GM19372 (cell line): ENCODE measurements at regions not wholly inside any gene's neighbourhood (a gene's known extent, or its start where the extent isn't known, plus 50 kb on each side); places are given as distances from the start of the nearest gene placed in this dataset.

Source experiments
- ATAC-seq: cut with Tn5 transposase; IDR thresholded peaks from one replicate; pipeline ENCODE4 v1.9.1; 2021; ENCODE audit warnings: mild to moderate bottlenecking, low read depth, moderate library complexity; ENCODE audit not compliant: unreplicated experiment

DNA sequence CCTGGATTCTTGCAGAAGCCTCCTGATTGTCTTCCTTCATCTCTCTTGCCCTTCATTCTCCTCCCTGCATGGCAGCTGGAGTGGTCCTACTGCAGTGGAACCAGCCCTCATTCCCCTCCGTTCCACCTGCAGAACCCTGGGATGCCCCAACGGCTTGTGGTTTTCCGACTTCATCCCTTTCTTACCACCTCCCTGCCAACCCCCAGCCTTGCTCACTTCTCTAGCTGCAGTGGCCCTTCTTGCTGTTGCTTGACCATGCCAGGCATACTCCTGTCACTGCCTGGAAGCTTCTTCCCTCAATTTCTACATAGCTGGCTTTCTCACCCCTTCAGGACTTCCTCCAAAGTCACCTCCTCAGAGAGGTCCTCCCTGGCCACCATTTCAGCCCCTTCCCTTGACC, 123.3 kb downstream of the BEGAIN start:
- ATAC-seq, result no peak

DNA sequence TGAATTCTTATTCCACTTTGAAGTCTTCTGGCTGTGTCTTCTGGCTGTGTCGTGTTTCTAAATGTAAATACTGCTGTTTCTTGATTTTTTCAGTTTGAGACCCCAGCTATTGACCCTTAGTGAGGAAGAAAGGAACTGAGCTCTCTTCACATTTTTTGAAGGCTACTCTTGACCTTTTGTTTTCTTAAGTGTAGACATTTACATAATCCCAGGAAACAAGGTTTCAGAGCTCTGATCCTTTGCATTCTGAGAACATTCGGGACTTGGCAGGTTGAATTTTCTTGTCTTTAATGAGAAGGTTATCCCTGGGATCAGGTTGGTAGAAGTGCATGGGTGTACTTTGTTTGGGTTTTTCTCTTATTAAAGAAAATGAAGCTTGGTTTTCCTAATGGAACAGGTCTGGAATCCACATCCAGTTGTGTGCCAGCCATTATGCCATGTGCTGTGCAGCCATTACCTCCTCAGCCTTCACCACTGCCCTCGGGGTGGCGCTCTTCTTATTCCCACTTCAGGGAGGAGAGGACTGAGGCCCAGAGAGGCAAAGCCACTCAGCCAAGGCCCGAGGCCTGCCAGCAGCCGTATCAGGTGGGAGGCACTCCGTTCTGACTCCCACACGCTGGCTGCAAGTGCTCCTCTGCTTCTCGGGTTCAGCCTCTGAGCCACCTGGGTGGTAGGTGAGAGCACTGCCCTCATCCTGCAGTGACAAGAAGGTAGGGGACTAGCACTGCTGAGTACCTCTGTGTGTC, 120.9 kb downstream of the BEGAIN start:
- no peak for ATAC-seq

DNA sequence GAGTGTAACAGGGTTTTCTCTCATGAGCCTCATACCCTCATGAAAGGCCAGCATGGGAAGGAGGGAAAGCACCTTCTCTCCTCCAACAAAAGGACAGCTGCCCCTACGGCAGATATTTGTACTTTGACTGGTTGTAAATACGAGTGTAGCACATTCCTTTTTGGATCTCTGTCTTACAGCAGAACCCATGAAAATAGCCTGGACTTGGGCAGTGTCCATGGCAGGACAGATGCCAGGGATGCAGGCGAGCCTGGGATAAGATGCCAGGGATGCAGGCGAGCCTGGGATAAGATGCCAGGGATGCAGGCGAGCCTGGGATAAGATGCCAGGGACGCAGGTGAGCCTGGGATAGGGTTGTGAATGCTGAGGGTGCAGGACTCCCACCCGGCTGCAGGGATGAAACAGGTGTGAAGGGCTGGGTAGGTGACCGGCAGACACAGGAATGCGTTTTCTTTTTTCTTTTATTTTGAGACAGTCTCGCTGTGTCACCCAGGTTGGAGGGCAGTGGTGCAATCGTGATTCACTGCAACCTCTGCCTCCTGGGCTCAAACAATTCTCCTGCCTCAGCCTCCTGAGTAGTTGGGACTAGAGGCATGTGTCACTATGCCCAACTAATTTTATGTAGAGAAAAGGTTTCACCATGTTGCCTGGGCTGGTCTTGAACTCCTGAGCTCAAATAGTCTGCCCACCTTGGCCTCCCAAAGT, 120.0 kb downstream of the BEGAIN start:
- no peak for ATAC-seq

DNA sequence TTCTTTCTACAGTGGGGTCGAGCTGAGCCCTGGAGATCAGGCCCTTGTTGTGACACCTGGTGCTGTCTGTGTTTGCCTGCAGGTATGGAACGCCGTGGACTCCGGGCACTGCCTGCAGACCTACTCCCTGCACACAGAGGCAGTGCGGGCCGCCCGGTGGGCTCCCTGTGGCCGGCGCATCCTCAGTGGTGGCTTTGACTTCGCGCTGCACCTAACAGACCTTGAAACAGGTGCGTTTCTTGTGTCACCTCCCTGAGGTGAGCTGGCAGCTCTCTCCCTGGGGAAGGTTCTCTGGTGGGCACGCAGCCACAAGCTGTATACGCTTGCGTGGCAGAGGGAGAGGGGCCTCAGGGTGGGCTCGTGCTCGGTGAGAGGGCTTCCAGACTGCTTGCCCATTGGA, 119.3 kb downstream of the BEGAIN start:
- no peak for ATAC-seq

DNA sequence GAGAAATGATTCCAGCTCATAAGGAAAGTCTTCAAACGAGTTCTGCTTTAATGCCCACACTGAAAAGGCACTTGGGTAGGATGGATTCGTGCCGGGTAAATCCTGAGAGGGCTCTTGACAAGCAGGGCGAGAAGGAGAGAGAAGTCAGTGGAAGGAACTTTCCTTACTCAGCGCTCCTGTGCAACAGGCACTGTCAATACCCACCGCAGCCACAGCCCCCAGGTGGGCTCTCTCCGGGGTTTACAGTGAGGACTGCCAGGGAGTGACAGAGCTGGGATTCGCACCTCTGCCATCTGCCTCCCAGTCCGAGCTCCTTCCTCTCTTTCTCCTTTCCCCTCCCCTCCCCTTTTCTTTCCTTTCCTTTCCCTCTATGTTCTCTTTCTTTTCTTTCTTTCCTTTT, 118.7 kb downstream of the BEGAIN start:
- no peak for ATAC-seq

DNA sequence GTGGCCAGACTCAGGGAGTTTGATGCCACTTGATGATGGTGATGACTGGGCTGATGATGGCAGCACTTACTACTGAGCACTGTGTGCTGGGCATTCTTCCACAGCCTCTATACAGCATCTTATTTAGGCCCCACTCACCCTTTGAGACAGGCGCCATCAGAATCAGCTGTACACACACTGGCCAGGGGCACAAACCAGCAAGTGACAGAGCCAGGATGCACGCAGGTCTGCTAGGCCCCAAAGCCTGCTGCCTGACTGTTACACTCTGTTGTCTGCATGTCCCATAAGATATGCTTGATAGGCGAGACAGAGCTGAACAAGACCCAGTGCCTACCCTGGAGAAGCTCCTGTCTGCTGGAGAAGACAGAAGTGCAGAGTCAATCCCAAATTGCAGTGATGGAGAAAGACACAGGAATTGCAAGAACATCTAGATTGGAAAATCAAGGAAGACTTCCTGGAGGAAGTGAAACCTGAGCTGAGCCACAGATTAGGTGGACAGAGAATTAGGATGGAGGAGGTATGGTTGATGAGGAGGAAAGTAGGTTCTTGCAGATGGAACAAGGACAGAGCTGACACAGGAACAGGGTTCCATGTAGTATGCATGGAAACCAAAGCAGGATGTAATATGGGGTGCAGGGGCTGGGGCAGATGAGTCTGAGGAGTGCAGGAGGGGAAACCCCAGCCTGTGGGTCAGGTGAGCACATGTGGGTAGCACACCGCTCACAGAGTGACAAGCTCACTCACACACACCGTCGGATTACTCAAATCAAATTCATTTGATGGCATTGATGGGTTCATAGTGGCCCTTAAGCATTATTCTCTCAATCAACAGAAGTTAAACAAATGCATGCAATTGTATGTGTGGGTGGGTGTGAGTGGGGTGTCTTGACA, 117.3 kb downstream of the BEGAIN start:
- no peak for ATAC-seq

DNA sequence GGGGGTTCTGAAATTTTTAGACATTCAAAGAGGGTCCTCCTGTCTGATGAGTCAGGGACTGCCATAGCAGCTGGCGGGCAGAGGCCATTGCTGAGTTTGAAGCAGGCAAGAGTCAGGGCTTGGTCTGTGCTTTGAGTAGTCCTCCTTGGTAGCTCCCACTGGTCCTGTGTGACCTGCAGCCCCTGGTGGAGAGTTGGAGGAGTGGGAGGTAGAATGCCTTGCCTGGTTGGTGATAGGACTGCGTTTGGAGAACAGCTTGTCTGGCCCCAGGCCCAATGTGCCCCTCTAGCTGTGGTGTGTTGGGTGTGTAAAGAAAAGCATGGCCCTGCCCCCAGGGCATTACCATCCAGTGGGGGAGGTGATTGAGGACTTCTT, 116.7 kb downstream of the BEGAIN start:
- ATAC-seq, result no peak

DNA sequence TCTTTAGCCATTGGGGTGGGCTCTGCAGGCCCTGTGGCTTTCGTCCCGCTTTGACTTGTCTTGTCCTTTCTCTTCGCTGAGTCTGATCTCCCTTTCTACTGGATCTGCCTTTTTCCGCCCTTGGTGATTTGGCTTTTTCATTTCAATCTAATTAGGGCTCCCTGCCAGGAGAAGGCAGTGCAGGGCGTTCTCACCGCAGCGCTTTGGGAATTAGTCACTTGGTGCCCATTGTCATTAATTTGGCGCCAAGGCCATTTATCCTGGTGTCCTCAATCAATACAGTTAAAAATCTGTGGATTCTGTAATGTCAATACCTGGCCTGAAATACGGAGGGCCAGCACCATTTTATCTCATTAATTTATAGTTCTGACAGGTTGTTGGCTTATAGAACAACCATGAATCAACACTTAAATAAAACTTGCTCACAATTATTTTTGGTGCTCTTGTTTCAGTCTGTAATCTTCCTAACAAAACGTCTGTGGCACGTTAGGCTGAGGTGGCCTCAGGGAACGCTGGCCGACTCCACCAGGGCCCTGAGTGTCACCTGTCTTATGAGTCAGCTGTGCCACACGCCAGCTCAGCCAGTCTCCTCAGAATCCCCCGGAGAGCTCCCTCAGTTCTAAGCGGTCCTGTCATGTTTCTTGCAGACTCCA, 115.7 kb downstream of the BEGAIN start:
- no peak for ATAC-seq

DNA sequence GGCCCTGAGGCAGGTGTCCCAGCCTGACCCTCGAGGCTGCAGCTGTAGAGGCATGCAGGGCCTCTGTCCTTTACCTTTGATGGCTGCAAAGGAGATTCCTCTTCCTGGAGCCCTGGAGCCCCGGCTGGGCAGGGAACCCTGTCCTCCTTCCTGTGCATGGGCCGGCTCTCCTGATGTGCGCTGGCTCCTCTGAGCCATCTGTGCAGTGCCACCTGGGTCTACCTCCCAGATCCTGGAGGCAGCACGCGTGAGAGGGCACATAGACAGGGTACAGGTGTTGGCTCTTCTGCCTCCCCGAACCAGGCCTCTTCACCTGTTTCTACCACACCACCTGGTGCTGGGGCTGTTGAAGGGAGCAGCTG, 115.1 kb downstream of the BEGAIN start:
- ATAC-seq, result no peak

DNA sequence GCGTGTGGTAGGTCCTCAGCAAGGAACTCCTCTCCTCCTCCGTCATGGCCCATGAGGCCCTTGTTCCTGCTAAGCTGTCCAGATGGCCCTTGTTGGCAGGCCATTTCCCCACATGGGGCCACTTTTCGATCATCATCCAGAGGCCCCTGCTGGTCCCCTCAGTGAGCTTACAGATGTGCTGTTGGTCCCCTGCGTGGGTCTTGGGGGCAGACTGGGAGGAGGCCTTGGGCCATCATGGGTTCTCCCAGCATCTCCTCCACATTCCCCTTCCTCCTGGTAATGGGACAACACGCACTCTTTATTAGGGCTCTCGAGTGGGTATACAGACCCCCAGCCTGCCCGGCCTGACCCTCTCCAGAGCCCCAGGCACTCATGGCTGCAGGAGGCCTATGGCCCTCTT, 114.7 kb downstream of the BEGAIN start:
- no peak for ATAC-seq

DNA sequence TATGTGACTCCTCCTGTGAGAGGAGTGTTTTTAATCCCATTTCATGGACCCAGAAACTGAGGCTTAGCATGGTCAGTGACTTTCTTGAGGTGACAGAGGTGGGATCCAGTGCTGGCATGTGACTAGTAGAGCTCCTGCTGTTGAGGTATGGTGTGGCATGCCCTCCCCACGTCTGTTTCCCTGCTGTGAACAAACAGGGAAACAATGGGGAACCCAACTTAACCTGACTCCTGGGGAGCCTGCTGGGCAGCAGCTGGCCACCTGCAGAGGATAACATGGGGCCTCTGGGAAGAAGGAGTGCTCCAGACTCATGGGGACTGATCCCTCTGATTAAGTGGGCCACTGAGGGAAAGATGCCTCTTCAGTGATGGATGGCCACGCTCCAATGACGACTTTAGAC, 114.0 kb downstream of the BEGAIN start:
- ATAC-seq, result no peak

DNA sequence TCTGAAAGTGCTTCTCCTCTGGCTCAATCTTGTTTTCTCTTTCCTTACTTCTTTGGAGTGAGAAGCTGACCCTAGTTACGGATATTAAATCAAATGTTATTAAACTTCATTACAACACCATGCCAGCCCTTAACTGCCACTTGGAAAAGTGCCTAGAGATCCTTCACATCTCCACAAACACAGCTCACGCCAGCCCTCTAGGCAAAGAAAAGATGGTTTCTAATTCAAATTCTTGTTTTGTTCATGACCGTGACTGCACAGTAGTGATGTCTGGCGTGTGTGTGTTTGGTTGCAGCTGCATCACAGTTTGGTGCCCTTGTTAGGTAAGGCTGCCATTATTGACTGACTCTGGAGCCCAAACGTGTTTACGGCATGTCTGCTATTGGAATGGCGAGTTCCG, 113.0 kb downstream of the BEGAIN start:
- ATAC-seq, result no peak

DNA sequence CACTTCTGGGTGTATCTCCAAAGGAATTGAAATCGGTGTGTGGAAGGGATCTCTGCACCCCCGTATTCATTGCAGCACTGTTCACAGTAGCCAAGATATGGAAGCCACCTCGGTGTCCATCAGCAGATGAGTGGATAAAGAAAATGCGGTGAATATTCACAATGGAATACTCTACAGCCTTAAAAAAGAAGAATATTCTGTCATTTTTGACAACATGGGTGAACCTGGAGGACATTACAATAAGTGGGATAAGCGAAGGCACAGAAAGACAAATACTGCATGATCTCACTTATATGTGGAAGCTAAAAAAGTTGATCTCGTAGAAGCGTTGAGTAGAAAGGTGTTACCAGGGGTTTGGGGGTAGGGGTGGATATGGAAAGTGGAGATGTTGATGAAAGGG, 111.9 kb downstream of the BEGAIN start:
- ATAC-seq, result no peak

DNA sequence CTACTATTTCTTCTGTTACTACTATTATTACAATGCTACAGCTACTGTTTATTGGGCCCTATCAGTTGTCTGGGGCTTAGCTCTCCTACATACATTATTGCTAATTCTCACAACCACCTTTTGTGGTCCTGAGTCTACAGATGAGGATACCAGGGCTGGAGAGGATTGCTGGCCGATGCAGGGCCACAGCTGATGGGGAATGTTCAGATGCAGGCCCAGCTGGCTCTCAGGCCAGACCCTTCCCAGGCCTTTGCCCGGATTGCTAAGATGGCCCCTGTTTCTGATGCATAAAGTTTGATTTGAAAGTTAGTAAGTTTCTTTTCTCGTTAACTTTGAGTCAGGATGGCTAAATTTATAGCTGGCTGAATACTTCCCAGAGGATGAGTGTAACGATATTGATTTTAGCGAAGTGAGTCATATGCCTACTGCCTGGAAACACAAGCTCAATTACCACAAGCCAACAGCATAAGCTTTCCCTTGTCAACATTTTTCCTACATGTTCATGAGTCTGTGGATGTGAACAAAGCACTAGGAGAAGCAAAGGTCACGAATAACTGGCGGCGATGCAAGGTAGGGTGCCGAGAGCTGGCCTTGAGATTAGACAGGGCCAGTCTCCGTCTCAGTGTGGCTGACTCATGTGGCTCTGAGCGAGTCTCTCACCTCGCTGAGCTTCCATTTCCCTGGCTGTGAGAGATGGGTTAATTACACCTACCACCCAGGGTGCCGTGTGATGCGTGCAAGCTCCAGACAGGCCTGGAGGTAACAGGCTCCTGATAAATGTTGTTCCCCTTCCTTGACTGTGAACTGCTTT, 111.0 kb downstream of the BEGAIN start:
- no peak for ATAC-seq

DNA sequence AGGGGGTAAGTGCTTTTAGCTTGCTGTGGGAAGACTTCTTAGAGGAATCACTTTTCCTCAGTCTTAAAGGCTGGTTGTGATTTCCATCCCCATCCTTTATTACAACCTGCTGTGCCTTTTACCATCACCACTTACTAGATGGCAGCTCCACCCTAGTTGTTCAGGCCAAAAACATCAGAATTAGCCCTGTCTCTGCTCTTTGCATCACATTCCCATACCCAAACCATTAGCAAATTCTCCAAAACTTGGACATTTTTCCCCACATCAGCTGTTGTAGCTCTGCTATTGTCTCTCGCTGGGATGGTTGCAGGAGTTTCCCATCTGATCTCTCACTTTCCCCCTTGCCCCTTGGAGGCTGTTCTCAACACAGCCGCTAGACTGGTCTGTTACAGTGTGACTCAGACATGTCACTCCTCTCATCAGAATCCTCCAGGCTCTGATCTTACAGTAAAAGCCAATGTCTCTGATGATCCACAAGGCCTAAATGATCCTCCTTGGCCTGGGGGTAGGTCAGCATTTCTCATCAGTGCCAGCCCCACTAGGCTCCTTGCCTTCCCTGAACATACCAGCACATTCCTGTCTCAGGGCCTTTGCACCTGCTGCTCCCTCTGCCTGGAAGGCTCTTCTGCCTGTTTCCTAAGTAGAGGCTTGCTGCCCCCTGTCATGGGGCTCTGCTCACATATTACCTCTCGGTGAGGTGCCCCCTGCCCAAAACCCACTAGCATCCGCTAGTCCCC, 102.5 kb downstream of the BEGAIN start:
- no peak for ATAC-seq

DNA sequence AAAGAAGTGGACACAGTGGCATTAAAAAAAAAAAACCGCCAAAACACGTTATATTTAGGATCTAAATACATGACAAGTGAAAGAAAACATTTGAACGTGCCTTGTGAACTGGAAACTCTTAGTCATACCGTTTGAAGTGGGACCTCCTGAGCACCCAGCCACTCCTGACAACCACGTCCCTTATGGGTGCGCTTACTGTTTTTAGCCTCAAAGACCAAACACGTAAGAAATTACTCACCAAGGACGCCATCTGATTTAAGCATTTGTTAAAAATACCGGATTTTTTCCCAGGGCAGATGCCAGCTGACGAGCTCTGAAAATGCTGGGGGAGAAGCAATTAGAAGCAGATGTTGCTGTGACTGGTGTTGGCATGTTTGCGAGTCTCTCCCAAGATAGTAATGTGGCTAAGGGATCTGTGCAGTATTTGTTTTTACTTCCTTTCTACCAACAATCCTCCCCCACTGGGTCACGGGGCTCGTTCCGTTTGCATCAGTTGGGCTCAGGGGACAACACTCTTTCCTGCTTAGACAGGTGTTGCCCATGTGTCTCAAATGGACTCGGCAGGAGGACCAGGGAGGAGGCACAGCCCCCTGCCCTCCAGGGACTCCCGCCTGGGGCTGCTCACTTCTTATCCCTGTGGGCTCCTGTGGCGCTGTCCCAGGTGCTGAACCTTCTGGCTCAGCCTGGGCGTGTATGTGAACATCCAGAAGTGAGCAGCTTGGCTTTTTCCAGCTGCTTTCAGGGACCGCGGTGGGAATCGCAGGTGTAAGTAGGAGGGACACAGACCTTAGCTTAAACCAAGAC, 101.0 kb downstream of the BEGAIN start:
- peak; percentile 74 for ATAC-seq
